ENCODE measurements at regions not wholly inside any gene's neighbourhood (a gene's known extent, or its start where the extent isn't known, plus 50 kb on each side); places are given as distances from the start of the nearest gene placed in this dataset.

- Histone ChIP-seq H2AFZ (ENCODE audit: low read length) (no peak overlapping the region), H3K79me2 (ENCODE audit: low read length) (no peaks in the 10 kb centered on the region), H3K9me3 (replicated peaks; ENCODE audit: insufficient read depth, low read length) (no peaks in the 10 kb centered on the region), H3K9me2 (replicated peaks; ENCODE audit: insufficient read depth, low read length) (no peaks in the 10 kb centered on the region), H4K20me1 (ENCODE audit: insufficient read depth, low read length) (no peaks in the 10 kb centered on the region), H3F3A (ENCODE audit: insufficient read depth, low read length) (peaks cover 16% of the 10 kb centered on the region), H3K27ac (ENCODE audit: low read length) (no peak overlapping the region), H3K4me2 (ENCODE audit: low read depth, low read length) (no peak overlapping the region), H3K4me1 (ENCODE audit: low read length) (peaks cover 29% of the 10 kb centered on the region), H3K36me3 (replicated peaks; ENCODE audit: insufficient read depth, low read length) (no peaks in the 10 kb centered on the region), H3K4me3 (ENCODE audit: low read length) (no peak overlapping the region), H3K9ac (ENCODE audit: low read length) (no peak overlapping the region), H3K27me3 (replicated peaks; ENCODE audit: insufficient read depth, low read length) (no peaks in the 10 kb centered on the region)
- TF ChIP-seq EZH2phosphoT487 (IDR thresholded peaks at IDR 0.05; ENCODE audit: low read length), result no peak
- no peak for TF ChIP-seq EZH2 (optimal IDR thresholded peaks at IDR 0.05; ENCODE audit: low read depth, low read length)
- TF ChIP-seq CTCF (IDR thresholded peaks at IDR 0.05; ENCODE audit: low read length), result no peak
- no peak for DNase-seq
These were observed 81.1 kb upstream of the STEAP1B start for GRCh38 chr7:22581099-22581498.

- peaks cover 22% of the 10 kb centered on the region for H3K4me1 ChIP-seq (ENCODE audit: low read length)
- no peaks in the 10 kb centered on the region for H3K79me2 ChIP-seq (ENCODE audit: low read length)
- H3F3A ChIP-seq (ENCODE audit: insufficient read depth, low read length), result peaks cover 16% of the 10 kb centered on the region
- H3K9me2 ChIP-seq (replicated peaks; ENCODE audit: insufficient read depth, low read length), result no peaks in the 10 kb centered on the region
- no peak overlapping the region for H2AFZ ChIP-seq (ENCODE audit: low read length)
- TF ChIP-seq EZH2phosphoT487 (IDR thresholded peaks at IDR 0.05; ENCODE audit: low read length) (no peak), EZH2 (optimal IDR thresholded peaks at IDR 0.05; ENCODE audit: low read depth, low read length) (no peak), CTCF (IDR thresholded peaks at IDR 0.05; ENCODE audit: low read length) (no peak)
- no peaks in the 10 kb centered on the region for H4K20me1 ChIP-seq (ENCODE audit: insufficient read depth, low read length)
- H3K9ac ChIP-seq (ENCODE audit: low read length), result no peak overlapping the region
- H3K27me3 ChIP-seq (replicated peaks; ENCODE audit: insufficient read depth, low read length), result no peaks in the 10 kb centered on the region
- H3K36me3 ChIP-seq (replicated peaks; ENCODE audit: insufficient read depth, low read length), result no peaks in the 10 kb centered on the region
- no peak overlapping the region for H3K4me3 ChIP-seq (ENCODE audit: low read length)
- H3K9me3 ChIP-seq (replicated peaks; ENCODE audit: insufficient read depth, low read length), result no peaks in the 10 kb centered on the region
- H3K27ac ChIP-seq (ENCODE audit: low read length), result no peak overlapping the region
- no peak for DNase-seq
- H3K4me2 ChIP-seq (ENCODE audit: low read depth, low read length), result no peak overlapping the region
These were observed 80.0 kb upstream of the STEAP1B start for GRCh38 chr7:22579961-22580360.

- Histone ChIP-seq H3K9me3 (replicated peaks; ENCODE audit: insufficient read depth, low read length) (no peaks in the 10 kb centered on the region), H3K4me1 (ENCODE audit: low read length) (peaks cover 8% of the 10 kb centered on the region), H3K27me3 (replicated peaks; ENCODE audit: insufficient read depth, low read length) (no peaks in the 10 kb centered on the region), H3K9me2 (replicated peaks; ENCODE audit: insufficient read depth, low read length) (no peaks in the 10 kb centered on the region), H3K9ac (ENCODE audit: low read length) (no peak overlapping the region), H3F3A (ENCODE audit: insufficient read depth, low read length) (peaks cover under 1% of the 10 kb centered on the region; the same call in 1 of the 2 replicates), H3K27ac (ENCODE audit: low read length) (no peak overlapping the region), H3K79me2 (ENCODE audit: low read length) (no peaks in the 10 kb centered on the region), H2AFZ (ENCODE audit: low read length) (no peak overlapping the region), H3K4me3 (ENCODE audit: low read length) (no peak overlapping the region), H3K36me3 (replicated peaks; ENCODE audit: insufficient read depth, low read length) (no peaks in the 10 kb centered on the region), H3K4me2 (ENCODE audit: low read depth, low read length) (no peak overlapping the region), H4K20me1 (ENCODE audit: insufficient read depth, low read length) (no peaks in the 10 kb centered on the region)
- no peak for TF ChIP-seq EZH2phosphoT487 (IDR thresholded peaks at IDR 0.05; ENCODE audit: low read length)
- TF ChIP-seq EZH2 (optimal IDR thresholded peaks at IDR 0.05; ENCODE audit: low read depth, low read length), result no peak
- TF ChIP-seq CTCF (IDR thresholded peaks at IDR 0.05; ENCODE audit: low read length), result no peak
- DNase-seq, result no peak
These were observed 78.2 kb upstream of the STEAP1B start for GRCh38 chr7:22578007-22578733.

Data from MM.1S (cell line).